ENCODE measurements at regions not wholly inside any gene's neighbourhood (a gene's known extent, or its start where the extent isn't known, plus 50 kb on each side); places are given as distances from the start of the nearest gene placed in this dataset.

DNA sequence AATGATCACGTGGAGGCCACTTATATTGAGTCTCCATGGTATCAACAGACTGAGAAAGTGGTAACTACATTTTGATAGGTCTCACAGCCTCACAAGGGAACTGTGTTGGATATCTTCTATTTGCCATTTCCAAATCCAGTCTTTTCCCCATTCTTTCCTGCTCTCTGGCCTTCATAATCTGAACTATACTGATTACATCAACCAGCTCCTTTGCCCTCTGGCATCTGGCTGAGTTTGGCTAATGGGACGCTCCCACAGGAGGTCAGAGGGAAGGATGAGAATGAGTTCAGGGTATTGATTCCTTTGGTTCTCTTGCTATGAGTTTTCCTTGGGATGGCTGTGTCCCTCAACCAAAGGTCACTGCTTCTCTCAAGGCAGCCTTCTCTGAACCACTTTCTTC lies 152.6 kb downstream of the RTL9 start:
- TF ChIP-seq CTCF (IDR thresholded peaks at IDR 0.05): no peak
- no peak for TF ChIP-seq POLR2A (IDR thresholded peaks at IDR 0.05)

All from body of pancreas (tissue), 4 donors.